Panc1 (cell line): ENCODE measurements at regions not wholly inside any gene's neighbourhood (a gene's known extent, or its start where the extent isn't known, plus 50 kb on each side); places are given as distances from the start of the nearest gene placed in this dataset.

Experiments used
- ATAC-seq: fragments of 200-7000 bp; cut with Tn5 transposase; 2 replicates; pipeline ENCODE4 v1.9.1; 2020; ENCODE audit warnings: mild to moderate bottlenecking, moderate library complexity
- BruUV-seq: library from RNA; stranded (reverse); fragments of 400-500 nt; replicated peaks from 2 replicates; lab custom pipeline; 2021; lab: Mats Ljungman, UMichigan
- CTCF ChIA-PET: fragments of 300-600 bp; sonication (Branson Sonifier 250); formaldehyde crosslinking; loops from one replicate; lab custom pipeline; 2022; ENCODE audit warnings: antibody characterized with exemption; lab: Charles Lee
- POLR2A ChIA-PET: fragments of 300-600 bp; sonication (Branson Sonifier 250); formaldehyde crosslinking; loops from one replicate; lab custom pipeline; 2022; ENCODE audit warnings: antibody characterized with exemption; lab: Charles Lee
- DNase-seq: peaks from one replicate; pipeline ENCODE4 v3.0.0-alpha.2; 2010; ENCODE audit warnings: low read depth, low spot score
- H3K27ac ChIP-seq: 2 replicates; pipeline ENCODE4 v1.5.1; 2011; ENCODE audit warnings: mild to moderate bottlenecking, low read length, inconsistent platforms
- H3K27me3 ChIP-seq: fragments of 200-500 bp; sonication (Bioruptor generic); 2 replicates; pipeline ENCODE4 v1.6.0; 2014; ENCODE audit warnings: low read length, inconsistent platforms; ENCODE audit not compliant: control insufficient read depth, insufficient read depth
- H3K36me3 ChIP-seq: fragments of 200-500 bp; sonication (Bioruptor generic); 2 replicates; pipeline ENCODE4 v1.5.1; 2014; ENCODE audit warnings: inconsistent platforms, mild to moderate bottlenecking, low read length, moderate library complexity; ENCODE audit not compliant: control insufficient read depth, insufficient read depth
- H3K4me1 ChIP-seq: 2 replicates; pipeline ENCODE4 v1.5.1; 2011; ENCODE audit warnings: inconsistent platforms, mild to moderate bottlenecking, low read length, moderate library complexity; ENCODE audit not compliant: control insufficient read depth, insufficient read depth
- H3K4me3 ChIP-seq, 2 experiments: 2 replicates each; pipeline ENCODE4 v1.5.1; 2011 to 2012; ENCODE audit warnings: low read depth in 2 of 2, low read length in 2 of 2, mild to moderate bottlenecking in 2 of 2, inconsistent platforms in 1 of 2, moderate library complexity in 1 of 2
- H3K9me3 ChIP-seq: fragments of 200-500 bp; sonication (Bioruptor generic); 2 replicates; pipeline ENCODE4 v1.5.1; 2014; ENCODE audit warnings: low read depth, mild to moderate bottlenecking, inconsistent platforms, low read length, moderate library complexity; ENCODE audit not compliant: control insufficient read depth, insufficient read depth
- CTCF ChIP-seq: fragments of 450-650 bp; IDR thresholded peaks from 2 replicates; pipeline ENCODE4 v1.5.1; 2017; ENCODE audit warnings: mild to moderate bottlenecking
- POLR2AphosphoS5 ChIP-seq: IDR thresholded peaks from 2 replicates; pipeline ENCODE4 v1.6.1; 2012; ENCODE audit warnings: mild to moderate bottlenecking, low read depth, low read length, moderate library complexity
- REST ChIP-seq, 2 experiments: IDR thresholded peaks; 2 replicates each; pipeline ENCODE4 v1.6.1; 2011 to 2012; ENCODE audit warnings: low read depth in 2 of 2, control low read depth in 1 of 2, low read length in 1 of 2, mild to moderate bottlenecking in 1 of 2, moderate library complexity in 1 of 2; ENCODE audit not compliant: insufficient read depth in 1 of 2
- SIN3A ChIP-seq: IDR thresholded peaks from 2 replicates; pipeline ENCODE4 v1.6.1; 2012; ENCODE audit warnings: low read depth, mild to moderate bottlenecking, low read length, moderate library complexity, borderline replicate concordance; ENCODE audit not compliant: insufficient read depth
- TCF7L2 ChIP-seq: IDR thresholded peaks from 2 replicates; pipeline ENCODE4 v1.6.1; 2011; ENCODE audit warnings: mild to moderate bottlenecking, low read depth, low read length, inconsistent platforms
- in situ Hi-C: cut with HindIII; loops from 2 replicates; pipeline ENCODE4 v1.10.0; 2016; ENCODE audit warnings: low sequenced_read_pairs, low pct_unique_long_range_greater_than_20kb
- intact Hi-C: fragments of 100-400 bp; cut with micrococcal nuclease; formaldehyde crosslinking; loops from one replicate; pipeline ENCODE4 v1.10.0; 2022; ENCODE audit not compliant: unreplicated experiment

GRCh38 chr16:5508371-5508770 lies 410.8 kb upstream of the EEF2KMT start:
- no TSS peak for BruUV-seq
- ChIA-PET POLR2A (no interaction called here), CTCF (no interaction called here)

GRCh38 chr16:5506021-5506420 lies 408.4 kb upstream of the EEF2KMT start:
- H3K4me1 ChIP-seq = no peaks in the 10 kb centered on the region
- H3K27me3 ChIP-seq = peaks cover 2% of the 10 kb centered on the region; the same call in 1 of the 2 replicates
- DNase-seq (no peak), ATAC-seq (no peak)
- H3K4me3 ChIP-seq = no peak overlapping the region
- H3K36me3 ChIP-seq = no peaks in the 10 kb centered on the region
- POLR2A ChIA-PET = no interaction called here
- TF ChIP-seq CTCF = no peak
- CTCF ChIA-PET = interaction anchor here (2.2 kb wide), 1 partner anchor 110 kb away, joined by 6 read pairs; no protein-coding TSS in a partner anchor
- in situ Hi-C loops = no loop called here
- H3K27ac ChIP-seq = no peak overlapping the region
- no peaks in the 10 kb centered on the region for H3K9me3 ChIP-seq
- no TSS peak for BruUV-seq
- intact Hi-C loops = no loop called here

More at GRCh38 chr16:5508371-5508770, 410.8 kb upstream of the EEF2KMT start:
- in situ Hi-C loops = no loop called here
- ATAC-seq (no peak), DNase-seq (no peak)
- no peaks in the 10 kb centered on the region for H3K9me3 ChIP-seq
- no peaks in the 10 kb centered on the region for H3K4me1 ChIP-seq
- H3K27ac ChIP-seq = no peak overlapping the region
- no peak for TF ChIP-seq POLR2AphosphoS5
- H3K4me3 ChIP-seq = no peak overlapping the region
- intact Hi-C loops = no loop called here
- no peaks in the 10 kb centered on the region for H3K36me3 ChIP-seq
- H3K27me3 ChIP-seq = peaks cover 2% of the 10 kb centered on the region; the same call in 1 of the 2 replicates

- in situ Hi-C loops = no loop called here
- intact Hi-C loops = no loop called here
- Histone ChIP-seq H3K9me3 (no peaks in the 10 kb centered on the region), H3K4me3 (no peak overlapping the region), H3K27ac (no peak overlapping the region), H3K36me3 (no peaks in the 10 kb centered on the region), H3K27me3 (peaks cover 2% of the 10 kb centered on the region; the same call in 1 of the 2 replicates), H3K4me1 (no peaks in the 10 kb centered on the region)
- DNase-seq (no peak), ATAC-seq (no peak)
- ChIA-PET POLR2A (no interaction called here), CTCF (interaction anchor here (0.6 to 2.2 kb wide), 2 partner anchors 75 to 111 kb away, joined by 3 to 6 read pairs; no protein-coding TSS in a partner anchor)
- BruUV-seq = no TSS peak
- TF ChIP-seq REST (IDR thresholded peaks at IDR 0.05; ENCODE audit: insufficient read depth in 1 of 2, low read depth in 2 of 2, low read length in 1 of 2) = no peak
- no peak for TF ChIP-seq TCF7L2
- no peak for TF ChIP-seq SIN3A
These were observed 407.7 kb upstream of the EEF2KMT start for GRCh38 chr16:5505091-5505887.
